Psoas muscle (tissue), 7 donors: ENCODE measurements at regions not wholly inside any gene's neighbourhood (a gene's known extent, or its start where the extent isn't known, plus 50 kb on each side); places are given as distances from the start of the nearest gene placed in this dataset.

Experiments
- ATAC-seq, 4 donors: fragments of 200-7000 bp; cut with Tn5 transposase; one replicate each; pipeline ENCODE4 v1.9.1; 2020; ENCODE audit warnings: moderate library complexity in 3 of 4, mild to moderate bottlenecking in 2 of 4
- DNase-seq, 2 donors: peaks; one replicate each; pipeline ENCODE4 v3.0.0-alpha.2; 2020
- H3K27ac ChIP-seq: fragments of 200-600 bp; one replicate; pipeline ENCODE4 v1.8.0; 2022
- H3K27me3 ChIP-seq, 3 donors: fragments of 200-600 bp in 1 of 3; one replicate each; pipeline versions ENCODE4 v1.6.1 to v1.8.0; 2013 to 2022; ENCODE audit warnings: low read length in 2 of 3, mild to moderate bottlenecking in 2 of 3, moderate library complexity in 1 of 3; ENCODE audit not compliant: insufficient read depth in 3 of 3
- H3K36me3 ChIP-seq, 2 donors: fragments of 200-600 bp in 1 of 2; one replicate each; pipeline versions ENCODE4 v1.6.1 to v1.8.0; 2013 to 2022; ENCODE audit warnings: low read depth in 1 of 2, mild to moderate bottlenecking in 1 of 2, moderate library complexity in 1 of 2; ENCODE audit not compliant: insufficient read depth in 1 of 2
- H3K4me1 ChIP-seq: fragments of 200-600 bp; one replicate; pipeline ENCODE4 v1.8.0; 2022
- H3K4me3 ChIP-seq: fragments of 200-600 bp; one replicate; pipeline ENCODE4 v1.8.0; 2022; ENCODE audit warnings: mild to moderate bottlenecking
- H3K9me3 ChIP-seq: fragments of 200-600 bp; one replicate; pipeline ENCODE4 v1.8.0; 2022
- WGBS, 3 donors: extraction: QIAGEN DNeasy Blood & Tissue Kit; methylation state at CpG; one replicate each; pipeline versions ENCODE4 v1.1.6 to v1.1.7; 2013; 5-methylcytosine and 5-hydroxymethylcytosine counted together
- intact Hi-C, 2 donors: fragments of 100-400 bp; cut with DNase I; formaldehyde crosslinking; loops; one replicate each; pipeline versions ENCODE4 v1.11.0 to v1.14.2; 2022
- TF ChIP-seq, protein P1 (sequence below): fragments of 200-600 bp; IDR thresholded peaks from one replicate; pipeline ENCODE4 v1.8.0; 2022; ENCODE audit warnings: antibody characterized with exemption
- donor health status: healthy with polysubstance abuse.
- donor health status: DM: no; HTN: no; CAD: no; lungs with moderate emphysema.
- donor health status: Bipolar disorder and iron deficiency.
- donor health status: healthy.
- donor health status: DM: yes; HTN: yes; CAD: no.
- donor health status: DM: no; HTN: no; CAD: no.
- donor health status: DM: yes; HTN: yes; CAD: no.

DNA sequence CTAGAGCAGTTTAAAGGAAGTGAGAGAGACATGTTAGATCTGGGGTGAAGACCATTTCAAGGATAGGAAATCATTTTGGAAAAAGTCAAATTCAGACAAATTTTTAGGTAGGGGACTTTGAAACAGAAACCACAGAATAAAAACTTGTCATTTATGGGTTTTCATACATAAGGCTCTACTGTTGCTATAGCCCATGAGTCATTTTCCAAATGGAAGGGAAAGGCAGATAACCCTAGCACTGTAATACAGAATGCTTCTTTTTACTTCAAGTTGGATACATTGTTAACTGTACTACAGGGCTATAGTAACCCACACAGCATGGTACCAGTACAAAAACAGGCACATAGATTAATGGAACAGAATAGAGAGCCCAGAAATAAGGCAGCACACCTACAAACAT, 455.4 kb downstream of the EBF1 start:
- H3K4me3 ChIP-seq: no peak overlapping the region
- no peaks in the 10 kb centered on the region for H3K9me3 ChIP-seq
- peaks cover 0 to 2% (median 0%) of the 10 kb centered on the region in 3 donors for H3K27me3 ChIP-seq
- DNase-seq (no peak), ATAC-seq (no peak)
- H3K36me3 ChIP-seq: no peaks in the 10 kb centered on the region
- TF ChIP-seq, protein P1, sequence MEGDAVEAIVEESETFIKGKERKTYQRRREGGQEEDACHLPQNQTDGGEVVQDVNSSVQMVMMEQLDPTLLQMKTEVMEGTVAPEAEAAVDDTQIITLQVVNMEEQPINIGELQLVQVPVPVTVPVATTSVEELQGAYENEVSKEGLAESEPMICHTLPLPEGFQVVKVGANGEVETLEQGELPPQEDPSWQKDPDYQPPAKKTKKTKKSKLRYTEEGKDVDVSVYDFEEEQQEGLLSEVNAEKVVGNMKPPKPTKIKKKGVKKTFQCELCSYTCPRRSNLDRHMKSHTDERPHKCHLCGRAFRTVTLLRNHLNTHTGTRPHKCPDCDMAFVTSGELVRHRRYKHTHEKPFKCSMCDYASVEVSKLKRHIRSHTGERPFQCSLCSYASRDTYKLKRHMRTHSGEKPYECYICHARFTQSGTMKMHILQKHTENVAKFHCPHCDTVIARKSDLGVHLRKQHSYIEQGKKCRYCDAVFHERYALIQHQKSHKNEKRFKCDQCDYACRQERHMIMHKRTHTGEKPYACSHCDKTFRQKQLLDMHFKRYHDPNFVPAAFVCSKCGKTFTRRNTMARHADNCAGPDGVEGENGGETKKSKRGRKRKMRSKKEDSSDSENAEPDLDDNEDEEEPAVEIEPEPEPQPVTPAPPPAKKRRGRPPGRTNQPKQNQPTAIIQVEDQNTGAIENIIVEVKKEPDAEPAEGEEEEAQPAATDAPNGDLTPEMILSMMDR: no peak
- no peaks in the 10 kb centered on the region for H3K4me1 ChIP-seq
- intact Hi-C loops: no loop called here
- H3K27ac ChIP-seq: no peak overlapping the region

DNA sequence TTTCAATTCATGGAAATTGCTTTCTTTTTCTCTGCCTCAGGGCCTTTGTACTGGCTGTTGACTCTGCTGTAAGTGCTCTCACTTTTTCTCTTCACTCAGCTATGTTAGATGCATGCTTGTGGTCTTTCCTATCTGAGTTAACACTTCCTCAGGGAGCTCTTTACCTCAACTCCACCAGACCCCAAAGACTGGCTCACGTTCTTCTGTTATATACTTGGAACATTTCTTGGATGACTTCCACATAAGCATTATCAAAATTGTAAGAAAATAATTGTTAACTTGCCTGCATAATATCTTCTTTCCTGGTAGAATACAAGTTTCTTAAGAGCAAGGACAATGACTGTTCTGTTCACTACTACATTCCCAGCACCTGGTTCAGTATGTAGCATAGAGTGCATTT, 455.9 kb downstream of the EBF1 start:
- DNase-seq (no peak), ATAC-seq (no peak)
- Histone ChIP-seq H3K4me3 (no peak overlapping the region), H3K27me3 (peaks cover 0 to 2% (median 0%) of the 10 kb centered on the region in 3 donors), H3K9me3 (no peaks in the 10 kb centered on the region), H3K36me3 (no peaks in the 10 kb centered on the region), H3K4me1 (no peaks in the 10 kb centered on the region), H3K27ac (no peak overlapping the region)
- TF ChIP-seq, protein P1: no peak
- 48 to 63% (median 60%) methylated on average over 1 of the region's 1 CpG for WGBS, 3 donors
- intact Hi-C loops: no loop called here

DNA sequence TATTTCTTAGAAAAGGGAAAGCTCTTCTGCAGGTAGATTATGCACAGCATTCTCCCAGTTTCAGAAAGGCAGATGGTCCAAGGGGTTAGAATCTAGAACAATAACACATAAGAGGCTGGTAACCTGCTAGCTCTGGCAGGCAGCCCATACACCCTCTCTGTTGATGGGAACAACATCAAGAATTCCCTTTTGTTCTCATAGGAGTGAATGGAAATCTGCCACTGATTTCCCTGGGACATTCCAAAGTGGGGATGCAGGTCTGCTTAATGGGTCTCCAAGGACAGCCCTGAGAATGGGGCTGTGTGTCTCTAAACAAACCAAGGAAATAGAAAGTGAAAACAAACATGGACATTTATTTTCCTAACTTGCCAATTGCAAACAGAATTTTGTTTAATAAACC, 456.8 kb downstream of the EBF1 start:
- Histone ChIP-seq H3K27ac (no peak overlapping the region), H3K9me3 (no peaks in the 10 kb centered on the region), H3K4me3 (no peak overlapping the region), H3K36me3 (no peaks in the 10 kb centered on the region), H3K27me3 (peaks cover 0 to 2% (median 0%) of the 10 kb centered on the region in 3 donors), H3K4me1 (no peaks in the 10 kb centered on the region)
- DNase-seq (no peak), ATAC-seq (no peak)
- TF ChIP-seq, protein P1: no peak
- intact Hi-C loops: no loop called here

DNA sequence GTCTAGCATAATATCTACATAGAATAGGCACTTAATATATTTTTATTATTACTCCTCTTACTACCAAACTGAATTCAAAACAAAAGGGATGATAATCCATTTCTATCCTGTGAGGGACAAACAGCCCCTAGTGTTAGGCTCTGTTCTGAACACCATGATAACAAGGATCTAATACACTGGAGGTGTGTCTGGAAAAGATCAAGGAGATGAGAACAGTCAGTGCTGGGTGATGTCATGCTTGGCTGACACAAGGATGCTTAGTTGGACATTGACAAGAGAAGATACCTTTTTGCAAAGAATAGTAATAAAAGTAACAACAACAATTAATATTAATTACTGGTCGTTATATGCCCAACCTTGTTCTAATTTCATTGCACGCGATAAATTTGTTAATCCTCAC, 458.7 kb downstream of the EBF1 start:
- intact Hi-C loops: no loop called here
- no peak for DNase-seq
- no peak overlapping the region for H3K27ac ChIP-seq
- no peaks in the 10 kb centered on the region for H3K36me3 ChIP-seq
- ATAC-seq: no peak
- H3K27me3 ChIP-seq: peaks cover 0 to 2% (median 0%) of the 10 kb centered on the region in 3 donors
- no peaks in the 10 kb centered on the region for H3K4me1 ChIP-seq
- no peak overlapping the region for H3K4me3 ChIP-seq
- TF ChIP-seq, protein P1: no peak
- WGBS, 3 donors: 97 to 99% (median 97%) methylated on average over 3 of the region's 3 CpGs
- H3K9me3 ChIP-seq: no peaks in the 10 kb centered on the region

DNA sequence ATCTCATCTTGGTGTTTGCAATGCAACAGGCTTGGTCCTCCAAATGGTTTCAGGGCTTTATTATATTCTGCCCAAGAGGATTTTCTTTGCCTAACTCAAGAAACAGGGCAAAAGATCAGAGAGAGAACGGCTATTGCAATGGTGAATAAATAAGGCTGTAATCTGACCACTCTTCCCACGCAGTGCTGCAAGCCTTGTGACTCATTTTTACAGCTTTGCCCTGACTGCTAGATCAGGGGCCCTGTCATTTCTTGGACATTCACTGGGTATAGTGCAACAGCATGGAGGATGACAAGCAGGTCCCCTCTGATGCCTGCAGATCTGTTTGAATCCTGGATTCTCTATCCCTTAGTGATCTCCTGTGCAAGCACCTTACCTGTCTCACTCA, 459.1 kb downstream of the EBF1 start:
- Histone ChIP-seq H3K27ac (no peak overlapping the region), H3K4me3 (no peak overlapping the region), H3K36me3 (no peaks in the 10 kb centered on the region), H3K27me3 (peaks cover 0 to 2% (median 0%) of the 10 kb centered on the region in 3 donors), H3K9me3 (no peaks in the 10 kb centered on the region), H3K4me1 (no peaks in the 10 kb centered on the region)
- 45 to 62% (median 48%) methylated on average over 2 of the region's 2 CpGs for WGBS, 3 donors
- ATAC-seq: no peak
- intact Hi-C loops: no loop called here
- DNase-seq: peak in 1 of 2 donors; percentile 12
- TF ChIP-seq, protein P1: no peak
